ENCODE measurements at regions not wholly inside any gene's neighbourhood (a gene's known extent, or its start where the extent isn't known, plus 50 kb on each side); places are given as distances from the start of the nearest gene placed in this dataset.

GRCh38 chr9:117543089-117543488 lies 128.2 kb upstream of the ASTN2 start:
- Mint-ChIP-seq H3K27ac (peak overlapping the region in 1 of 3 experiments; percentile 59; a peak in 2 of 7 replicates), H3K27me3 (ENCODE audit: low read depth) (no peaks in the 10 kb centered on the region; the same call in 1 of the 2 replicates), H3K4me1 (peaks cover 40 to 45% of the 10 kb centered on the region in 2 experiments), H3K36me3 (ENCODE audit: insufficient read depth in 1 of 3, low read depth in 3 of 3) (no peaks in the 10 kb centered on the region), H3K4me3 (no peak overlapping the region), H3K9me3 (peaks cover 0 to 3% of the 10 kb centered on the region in 2 experiments; a peak in 1 of 5 replicates)
- Histone ChIP-seq H2AFZ (ENCODE audit: low read length) (no peak overlapping the region), H3K23me2 (ENCODE audit: insufficient read length, low read depth, low read length, poor library complexity, severe bottlenecking) (no peaks in the 10 kb centered on the region), H3K23ac (ENCODE audit: insufficient read length, low read depth, low read length) (no peak overlapping the region), H3K27ac (ENCODE audit: insufficient read length, low read depth, low read length) (no peak overlapping the region), H3K56ac (ENCODE audit: insufficient read length, low read depth, low read length) (no peak overlapping the region), H2BK120ac (ENCODE audit: low read depth, low read length, poor library complexity, severe bottlenecking) (no peak overlapping the region), H3K14ac (ENCODE audit: insufficient read depth, low read length) (no peak overlapping the region), H3K79me2 (ENCODE audit: insufficient read depth, low read length) (no peaks in the 10 kb centered on the region), H4K20me1 (ENCODE audit: control insufficient read depth, insufficient read depth, insufficient read length) (no peaks in the 10 kb centered on the region), H2BK5ac (ENCODE audit: insufficient read length, low read length) (no peak overlapping the region), H3K27me3 (ENCODE audit: insufficient read depth, low read length) (no peaks in the 10 kb centered on the region), H3K9ac (ENCODE audit: extremely low read depth, insufficient read length, low read length) (no peak overlapping the region), H3K79me1 (ENCODE audit: insufficient read depth, low read depth, low read length, poor library complexity, severe bottlenecking) (no peaks in the 10 kb centered on the region), H3K4me1 (ENCODE audit: insufficient read depth, low read length) (no peaks in the 10 kb centered on the region; the same call in 1 of the 2 replicates), H3K9me3 (ENCODE audit: control insufficient read depth, low read depth, low read length) (no peaks in the 10 kb centered on the region), H2BK12ac (ENCODE audit: insufficient read length, low read depth, low read length) (no peak overlapping the region), H3K18ac (ENCODE audit: insufficient read length, low read depth, low read length) (no peak overlapping the region), H4K91ac (ENCODE audit: insufficient read length, low read depth, low read length) (no peak overlapping the region), H3K4me2 (ENCODE audit: insufficient read depth, insufficient read length, low read length) (no peak overlapping the region), H4K8ac (replicated peaks; ENCODE audit: insufficient read length, low read depth, low read length) (no peak overlapping the region), H2BK15ac (ENCODE audit: low read depth, low read length) (no peak overlapping the region), H2BK20ac (ENCODE audit: low read depth, low read length, poor library complexity, severe bottlenecking) (no peak overlapping the region), H4K5ac (ENCODE audit: insufficient read length, low read depth, low read length) (no peak overlapping the region), H3T11ph (ENCODE audit: low read length) (no peak overlapping the region), H2AK5ac (ENCODE audit: insufficient read length, low read length) (no peak overlapping the region), H3K4ac (ENCODE audit: low read depth, low read length) (no peak overlapping the region)
- TF ChIP-seq CTCF (conservative IDR thresholded peaks at IDR 0.05) = no peak
- no peak for DNase-seq
- WGBS (ENCODE audit: extremely low coverage, insufficient read length, low lambda C conversion rate) = no CpG with 5 or more reads among the region's 2 CpGs
